ENCODE measurements at regions not wholly inside any gene's neighbourhood (a gene's known extent, or its start where the extent isn't known, plus 50 kb on each side); places are given as distances from the start of the nearest gene placed in this dataset.

GRCh38 chr2:217372794-217373193 lies 512.9 kb upstream of the TNP1 start:
- Histone ChIP-seq H3K4me3 (ENCODE audit: low read depth in 2 of 2, low read length in 2 of 2) (no peak overlapping the region), H3K27ac (ENCODE audit: low read length) (no peak overlapping the region), H3K36me3 (ENCODE audit: control insufficient read depth, insufficient read depth, low read length) (no peaks in the 10 kb centered on the region), H3K4me1 (ENCODE audit: control insufficient read depth, insufficient read depth, low read length) (no peaks in the 10 kb centered on the region), H3K9me3 (ENCODE audit: control insufficient read depth, insufficient read depth, low read depth, low read length) (no peaks in the 10 kb centered on the region), H3K27me3 (ENCODE audit: control insufficient read depth, insufficient read depth, low read length) (no peaks in the 10 kb centered on the region)
- no peak for TF ChIP-seq REST (IDR thresholded peaks at IDR 0.05; ENCODE audit: insufficient read depth in 1 of 2, low read depth in 2 of 2, low read length in 1 of 2)
- TF ChIP-seq SIN3A (IDR thresholded peaks at IDR 0.05; ENCODE audit: borderline replicate concordance, insufficient read depth, low read depth, low read length), result no peak
- TF ChIP-seq TCF7L2 (IDR thresholded peaks at IDR 0.05; ENCODE audit: low read depth, low read length), result no peak
- in situ Hi-C loops (cut with HindIII; ENCODE audit: low pct_unique_long_range_greater_than_20kb, low sequenced_read_pairs), result no loop called here
- no peak for DNase-seq (ENCODE audit: low read depth, low spot score)
- no peak for ATAC-seq
- ChIA-PET POLR2A (no interaction called here), CTCF (no interaction called here)
- intact Hi-C loops (cut with micrococcal nuclease; ENCODE audit: unreplicated experiment), result no loop called here
- BruUV-seq (replicated peaks), result no TSS peak

- POLR2A ChIA-PET, result no interaction called here
- CTCF ChIA-PET, result no interaction called here
- in situ Hi-C loops (cut with HindIII; ENCODE audit: low pct_unique_long_range_greater_than_20kb, low sequenced_read_pairs), result no loop called here
- no TSS peak for BruUV-seq (replicated peaks)
- Histone ChIP-seq H3K9me3 (ENCODE audit: control insufficient read depth, insufficient read depth, low read depth, low read length) (no peaks in the 10 kb centered on the region), H3K27me3 (ENCODE audit: control insufficient read depth, insufficient read depth, low read length) (no peaks in the 10 kb centered on the region), H3K4me1 (ENCODE audit: control insufficient read depth, insufficient read depth, low read length) (no peaks in the 10 kb centered on the region), H3K4me3 (ENCODE audit: low read depth in 2 of 2, low read length in 2 of 2) (no peak overlapping the region), H3K27ac (ENCODE audit: low read length) (no peak overlapping the region), H3K36me3 (ENCODE audit: control insufficient read depth, insufficient read depth, low read length) (no peaks in the 10 kb centered on the region)
- TF ChIP-seq SIN3A (IDR thresholded peaks at IDR 0.05; ENCODE audit: borderline replicate concordance, insufficient read depth, low read depth, low read length), result no peak
- no peak for TF ChIP-seq POLR2AphosphoS5 (IDR thresholded peaks at IDR 0.05; ENCODE audit: low read depth, low read length)
- TF ChIP-seq REST (IDR thresholded peaks at IDR 0.05; ENCODE audit: insufficient read depth in 1 of 2, low read depth in 2 of 2, low read length in 1 of 2), result no peak
- no peak for TF ChIP-seq TCF7L2 (IDR thresholded peaks at IDR 0.05; ENCODE audit: low read depth, low read length)
- no peak for TF ChIP-seq CTCF (IDR thresholded peaks at IDR 0.05)
- no peak for ATAC-seq
- intact Hi-C loops (cut with micrococcal nuclease; ENCODE audit: unreplicated experiment), result no loop called here
- no peak for DNase-seq (ENCODE audit: low read depth, low spot score)
Observed at GRCh38 chr2:217371781-217372213, 511.9 kb upstream of the TNP1 start.

Data from Panc1 (cell line).